ENCODE measurements at regions not wholly inside any gene's neighbourhood (a gene's known extent, or its start where the extent isn't known, plus 50 kb on each side); places are given as distances from the start of the nearest gene placed in this dataset.

DNA sequence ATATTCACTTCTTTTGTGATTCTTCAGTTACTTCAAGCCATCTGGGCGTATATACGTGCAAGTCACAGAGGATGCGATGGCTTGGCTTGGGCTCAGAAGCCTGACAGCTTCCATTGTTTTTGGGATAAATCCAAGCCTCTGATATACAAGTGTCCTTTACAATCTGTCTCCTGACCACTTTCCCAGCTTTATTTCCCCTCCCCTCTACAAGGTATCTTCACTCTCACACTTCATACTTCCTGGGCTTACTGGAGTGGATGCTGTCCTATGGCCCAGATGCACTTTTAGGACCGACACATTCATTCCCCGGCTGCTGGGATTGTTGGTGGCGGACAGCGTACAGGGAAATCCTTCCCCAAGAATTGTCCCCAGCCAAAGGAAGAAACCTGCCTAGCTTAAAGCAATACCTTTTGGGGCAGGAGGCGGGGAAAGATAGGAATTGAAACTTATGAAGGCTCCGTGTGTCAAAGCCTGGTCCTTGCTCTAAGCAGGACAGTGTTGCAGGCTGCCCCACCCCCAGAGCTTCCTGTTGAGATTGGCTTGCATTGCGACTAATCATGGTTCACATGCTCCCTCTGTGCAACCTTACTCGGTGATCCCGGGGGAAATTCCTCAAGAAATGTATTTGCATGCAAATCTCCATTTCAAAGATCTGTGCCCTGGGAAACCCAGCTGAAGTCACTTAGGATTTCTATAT, 802.9 kb upstream of the ID2 start:
- no peak overlapping the region for H3K4me3 ChIP-seq
- POLR2A ChIA-PET, result no interaction called here
- TF ChIP-seq KDM1A (IDR thresholded peaks at IDR 0.05; ENCODE audit: low read depth) (no peak), TP53 (CRISPR knock-in tag; IDR thresholded peaks at IDR 0.05) (no peak), KDM5A (IDR thresholded peaks at IDR 0.05) (no peak), NFE2L2 (conservative IDR thresholded peaks at IDR 0.05; ENCODE audit: low read length) (no peak), HEYL (CRISPR knock-in tag; IDR thresholded peaks at IDR 0.05) (no peak), RFX5 (IDR thresholded peaks at IDR 0.05) (no peak), POLR2AphosphoS2 (conservative IDR thresholded peaks at IDR 0.05; ENCODE audit: low read length) (no peak), RCOR1 (IDR thresholded peaks at IDR 0.05; ENCODE audit: low read depth, low read length) (no peak), EHMT2 (IDR thresholded peaks at IDR 0.05; ENCODE audit: low read depth) (no peak), ESRRA (IDR thresholded peaks at IDR 0.05; ENCODE audit: borderline replicate concordance, low read length) (no peak), SREBF2 (IDR thresholded peaks at IDR 0.05) (no peak), EHF (CRISPR knock-in tag; IDR thresholded peaks at IDR 0.05) (no peak), BHLHE40 (IDR thresholded peaks at IDR 0.05; ENCODE audit: low read depth, low read length) (no peak), GATA3 (IDR thresholded peaks at IDR 0.05; ENCODE audit: borderline replicate concordance) (no peak)
- TF ChIP-seq, protein P1, sequence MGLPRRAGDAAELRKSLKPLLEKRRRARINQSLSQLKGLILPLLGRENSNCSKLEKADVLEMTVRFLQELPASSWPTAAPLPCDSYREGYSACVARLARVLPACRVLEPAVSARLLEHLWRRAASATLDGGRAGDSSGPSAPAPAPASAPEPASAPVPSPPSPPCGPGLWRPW (IDR thresholded peaks at IDR 0.05), result no peak
- TF ChIP-seq, protein P2, sequence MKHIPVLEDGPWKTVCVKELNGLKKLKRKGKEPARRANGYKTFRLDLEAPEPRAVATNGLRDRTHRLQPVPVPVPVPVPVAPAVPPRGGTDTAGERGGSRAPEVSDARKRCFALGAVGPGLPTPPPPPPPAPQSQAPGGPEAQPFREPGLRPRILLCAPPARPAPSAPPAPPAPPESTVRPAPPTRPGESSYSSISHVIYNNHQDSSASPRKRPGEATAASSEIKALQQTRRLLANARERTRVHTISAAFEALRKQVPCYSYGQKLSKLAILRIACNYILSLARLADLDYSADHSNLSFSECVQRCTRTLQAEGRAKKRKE (CRISPR knock-in tag; IDR thresholded peaks at IDR 0.05; ENCODE audit: low read depth), result no peak
- TF ChIP-seq, protein P3, sequence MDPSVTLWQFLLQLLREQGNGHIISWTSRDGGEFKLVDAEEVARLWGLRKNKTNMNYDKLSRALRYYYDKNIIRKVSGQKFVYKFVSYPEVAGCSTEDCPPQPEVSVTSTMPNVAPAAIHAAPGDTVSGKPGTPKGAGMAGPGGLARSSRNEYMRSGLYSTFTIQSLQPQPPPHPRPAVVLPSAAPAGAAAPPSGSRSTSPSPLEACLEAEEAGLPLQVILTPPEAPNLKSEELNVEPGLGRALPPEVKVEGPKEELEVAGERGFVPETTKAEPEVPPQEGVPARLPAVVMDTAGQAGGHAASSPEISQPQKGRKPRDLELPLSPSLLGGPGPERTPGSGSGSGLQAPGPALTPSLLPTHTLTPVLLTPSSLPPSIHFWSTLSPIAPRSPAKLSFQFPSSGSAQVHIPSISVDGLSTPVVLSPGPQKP (IDR thresholded peaks at IDR 0.05; ENCODE audit: low read depth, low read length), result no peak
- CTCF ChIA-PET, result no interaction called here
- no peak overlapping the region for H3K27ac ChIP-seq
- no peaks in the 10 kb centered on the region for H3K9me3 ChIP-seq
- DNase-seq (ENCODE audit: low read depth in 1 of 2, low spot score in 1 of 2), result no peak
- peaks cover 6% of the 10 kb centered on the region; the same call in 1 of the 3 replicates for H3K4me1 ChIP-seq
- no peak overlapping the region for H3K4me2 ChIP-seq
- WGBS (ENCODE audit: missing lambda C conversion rate), result 72% methylated on average over 12 of the region's 12 CpGs
- ATAC-seq, result no peak
- no peak for FAIRE-seq

DNA sequence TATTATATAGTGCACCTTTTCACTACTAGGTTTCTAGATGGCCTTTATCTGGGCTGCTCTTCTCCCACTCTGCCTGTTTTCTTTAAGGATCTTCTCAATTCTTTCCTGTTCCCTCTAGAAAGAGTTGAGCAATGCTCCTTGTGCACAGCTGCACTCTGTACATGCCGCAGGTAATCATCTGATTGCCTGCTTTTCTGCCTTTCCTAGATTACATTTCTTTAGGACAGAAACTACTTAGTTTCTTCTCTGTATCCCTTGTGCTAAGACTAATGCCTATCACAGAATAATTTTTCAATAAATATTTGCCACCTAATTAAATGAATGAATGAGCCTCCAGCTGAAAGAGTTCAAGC, 802.4 kb upstream of the ID2 start:
- Histone ChIP-seq H3K4me1 (peaks cover 6% of the 10 kb centered on the region; the same call in 1 of the 3 replicates), H3K4me2 (no peak overlapping the region), H3K27ac (no peak overlapping the region), H3K4me3 (no peak overlapping the region), H3K9me3 (no peaks in the 10 kb centered on the region)
- WGBS (ENCODE audit: missing lambda C conversion rate), result 89% methylated on average over 1 of the region's 1 CpG
- FAIRE-seq (no peak), ATAC-seq (no peak), DNase-seq (ENCODE audit: low read depth in 1 of 2, low spot score in 1 of 2) (no peak)
- POLR2A ChIA-PET, result no interaction called here
- CTCF ChIA-PET, result no interaction called here
- TF ChIP-seq HDAC2 (IDR thresholded peaks at IDR 0.05), result no peak
- no peak for TF ChIP-seq ZSCAN20 (CRISPR knock-in tag; IDR thresholded peaks at IDR 0.05)
- no peak for TF ChIP-seq MAZ (IDR thresholded peaks at IDR 0.05; ENCODE audit: borderline replicate concordance, low read depth, low read length)
- no peak for TF ChIP-seq CBX8 (IDR thresholded peaks at IDR 0.05)
- TF ChIP-seq SMC3 (IDR thresholded peaks at IDR 0.05), result no peak

DNA sequence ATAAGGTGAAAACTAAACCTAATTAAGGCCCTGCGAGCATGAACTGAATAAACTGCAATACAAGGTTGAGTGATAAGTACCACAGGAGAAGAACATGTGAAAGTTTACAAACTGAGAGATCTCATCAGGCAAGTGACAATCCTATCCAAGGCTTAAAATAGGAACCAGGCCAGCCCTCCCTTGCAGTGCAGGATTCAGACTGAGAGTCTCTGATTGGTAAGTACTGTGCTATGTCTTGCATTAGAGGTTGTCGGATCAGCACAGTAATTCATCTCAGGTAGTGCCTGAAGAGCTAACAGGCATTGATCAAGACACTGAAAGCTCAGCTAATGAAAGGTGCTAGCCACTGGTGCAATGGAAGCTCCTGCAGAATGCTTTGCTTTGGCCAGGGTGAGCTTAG, 801.7 kb upstream of the ID2 start:
- Histone ChIP-seq H3K4me2 (no peak overlapping the region), H3K4me1 (peaks cover 6% of the 10 kb centered on the region; the same call in 1 of the 3 replicates), H3K27ac (no peak overlapping the region), H3K9me3 (no peaks in the 10 kb centered on the region), H3K4me3 (no peak overlapping the region)
- no peak for DNase-seq (ENCODE audit: low read depth in 1 of 2, low spot score in 1 of 2)
- CTCF ChIA-PET, result interaction anchor here (0.9 kb wide), 1 partner anchor 12 kb away, joined by 3 read pairs; no protein-coding TSS in a partner anchor
- no peak for ATAC-seq
- POLR2A ChIA-PET, result no interaction called here
- WGBS (ENCODE audit: missing lambda C conversion rate), result 87% methylated on average over 2 of the region's 2 CpGs
- TF ChIP-seq BHLHE40 (IDR thresholded peaks at IDR 0.05; ENCODE audit: low read depth, low read length) (no peak), ZFP36 (IDR thresholded peaks at IDR 0.05; ENCODE audit: borderline replicate concordance, partially characterized antibody) (no peak), FOSL2 (IDR thresholded peaks at IDR 0.05) (no peak), FOSL2 (CRISPR knock-in tag; IDR thresholded peaks at IDR 0.05) (no peak), HOXB13 (CRISPR knock-in tag; IDR thresholded peaks at IDR 0.05; ENCODE audit: low read depth) (no peak), HDAC2 (IDR thresholded peaks at IDR 0.05) (no peak), ESRRA (IDR thresholded peaks at IDR 0.05; ENCODE audit: borderline replicate concordance, low read length) (no peak), POLR2A (IDR thresholded peaks at IDR 0.05; ENCODE audit: low read length) (no peak), PHF8 (IDR thresholded peaks at IDR 0.05; ENCODE audit: borderline replicate concordance, low read depth) (no peak), ZC3H11A (IDR thresholded peaks at IDR 0.05) (no peak), ZSCAN20 (CRISPR knock-in tag; IDR thresholded peaks at IDR 0.05) (no peak)
- TF ChIP-seq, protein P4, sequence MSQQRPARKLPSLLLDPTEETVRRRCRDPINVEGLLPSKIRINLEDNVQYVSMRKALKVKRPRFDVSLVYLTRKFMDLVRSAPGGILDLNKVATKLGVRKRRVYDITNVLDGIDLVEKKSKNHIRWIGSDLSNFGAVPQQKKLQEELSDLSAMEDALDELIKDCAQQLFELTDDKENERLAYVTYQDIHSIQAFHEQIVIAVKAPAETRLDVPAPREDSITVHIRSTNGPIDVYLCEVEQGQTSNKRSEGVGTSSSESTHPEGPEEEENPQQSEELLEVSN (IDR thresholded peaks at IDR 0.05; ENCODE audit: borderline replicate concordance, low read depth), result no peak
- TF ChIP-seq, protein P5, sequence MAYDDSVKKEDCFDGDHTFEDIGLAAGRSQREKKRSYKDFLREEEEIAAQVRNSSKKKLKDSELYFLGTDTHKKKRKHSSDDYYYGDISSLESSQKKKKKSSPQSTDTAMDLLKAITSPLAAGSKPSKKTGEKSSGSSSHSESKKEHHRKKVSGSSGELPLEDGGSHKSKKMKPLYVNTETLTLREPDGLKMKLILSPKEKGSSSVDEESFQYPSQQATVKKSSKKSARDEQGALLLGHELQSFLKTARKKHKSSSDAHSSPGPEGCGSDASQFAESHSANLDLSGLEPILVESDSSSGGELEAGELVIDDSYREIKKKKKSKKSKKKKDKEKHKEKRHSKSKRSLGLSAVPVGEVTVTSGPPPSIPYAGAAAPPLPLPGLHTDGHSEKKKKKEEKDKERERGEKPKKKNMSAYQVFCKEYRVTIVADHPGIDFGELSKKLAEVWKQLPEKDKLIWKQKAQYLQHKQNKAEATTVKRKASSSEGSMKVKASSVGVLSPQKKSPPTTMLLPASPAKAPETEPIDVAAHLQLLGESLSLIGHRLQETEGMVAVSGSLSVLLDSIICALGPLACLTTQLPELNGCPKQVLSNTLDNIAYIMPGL (CRISPR knock-in tag; IDR thresholded peaks at IDR 0.05; ENCODE audit: borderline replicate concordance), result no peak
- no peak for FAIRE-seq
